GM12878 (cell line): ENCODE measurements at regions not wholly inside any gene's neighbourhood (a gene's known extent, or its start where the extent isn't known, plus 50 kb on each side); places are given as distances from the start of the nearest gene placed in this dataset.

Source experiments
- ATAC-seq: fragments of 200-7000 bp; cut with Tn5 transposase; 3 replicates; pipeline ENCODE4 v1.9.1; 2020; ENCODE audit warnings: mild to moderate bottlenecking, moderate library complexity
- BruUV-seq: library from RNA; stranded (reverse); fragments of 400-500 nt; replicated peaks from 2 replicates; lab custom pipeline; 2021; lab: Mats Ljungman, UMichigan
- CTCF ChIA-PET: fragments of 300-600 bp; sonication (Branson Sonifier 250); formaldehyde crosslinking; extraction: SDS; loops from one replicate; lab custom pipeline; 2021; ENCODE audit warnings: inconsistent platforms; lab: Yijun Ruan, JAX
- POLR2A ChIA-PET: fragments of 350-600 bp; formaldehyde crosslinking; extraction: SDS; loops from one replicate; lab custom pipeline; 2021; ENCODE audit warnings: inconsistent platforms; lab: Charles Lee
- RAD21 ChIA-PET: fragments of 300-600 bp; sonication (Branson Sonifier 250); formaldehyde crosslinking; loops from one replicate; lab custom pipeline; 2023; ENCODE audit warnings: antibody characterized with exemption; ENCODE audit not compliant: unreplicated experiment; lab: Charles Lee
- SMC1A ChIA-PET: fragments of 300-600 bp; sonication (Branson Sonifier 250); formaldehyde crosslinking; loops from one replicate; lab custom pipeline; 2023; ENCODE audit not compliant: unreplicated experiment, uncharacterized antibody; lab: Charles Lee
- DNase-seq: peaks from one replicate; pipeline ENCODE4 v3.0.0-alpha.2; 2011; ENCODE audit warnings: low read depth, low spot score
- FAIRE-seq: peaks from 3 replicates; lab custom pipeline; 2011; peaks lifted over from hg19 to GRCh38; lab: Jason Lieb, UNC
- H2AFZ ChIP-seq: 2 replicates; pipeline ENCODE4 v1.6.0; 2011; ENCODE audit warnings: low read depth, low read length, control low read depth; ENCODE audit not compliant: control insufficient read depth
- H3K27ac ChIP-seq: 2 replicates; pipeline ENCODE4 v1.5.1; 2011; ENCODE audit warnings: control low read depth; ENCODE audit not compliant: control insufficient read depth, insufficient read depth
- H3K27me3 ChIP-seq, 2 experiments: replicated peaks in 1 of 2; 2 replicates each; pipeline versions ENCODE4 v1.6.0 to v1.6.1; 2011; ENCODE audit warnings: low read length in 1 of 2; ENCODE audit not compliant: control insufficient read depth in 2 of 2, insufficient read depth in 2 of 2
- H3K36me3 ChIP-seq, 2 experiments: 2 replicates each; pipeline ENCODE4 v1.5.1; 2011; ENCODE audit warnings: low read length in 1 of 2; ENCODE audit not compliant: control insufficient read depth in 2 of 2, insufficient read depth in 2 of 2
- H3K4me1 ChIP-seq: 2 replicates; pipeline ENCODE4 v1.6.1; 2011; ENCODE audit warnings: mild to moderate bottlenecking, low read length, moderate library complexity, mixed read lengths; ENCODE audit not compliant: control insufficient read depth, insufficient read depth
- H3K4me2 ChIP-seq: 2 replicates; pipeline ENCODE4 v1.6.0; 2011; ENCODE audit warnings: control low read depth; ENCODE audit not compliant: control insufficient read depth, insufficient read depth
- H3K4me3 ChIP-seq: fragments of 200-600 bp; sonication (generic); 2 replicates; pipeline ENCODE4 v1.5.1; 2016
- H3K79me2 ChIP-seq: 2 replicates; pipeline ENCODE4 v1.6.0; 2011; ENCODE audit warnings: low read length; ENCODE audit not compliant: control insufficient read depth, insufficient read depth
- H3K9ac ChIP-seq: 2 replicates; pipeline ENCODE4 v1.8.0; 2011; ENCODE audit warnings: low read length, control low read depth, mixed read lengths; ENCODE audit not compliant: control insufficient read depth, insufficient read depth
- H3K9me3 ChIP-seq: replicated peaks from 3 replicates; pipeline ENCODE4 v1.5.1; 2011; ENCODE audit warnings: mild to moderate bottlenecking, low read length; ENCODE audit not compliant: control insufficient read depth, insufficient read depth
- H4K20me1 ChIP-seq: 2 replicates; pipeline ENCODE4 v1.6.0; 2011; ENCODE audit not compliant: control insufficient read depth, insufficient read depth
- DPF2 ChIP-seq: fragments of 450-650 bp; IDR thresholded peaks from 2 replicates; pipeline ENCODE4 v1.6.1; 2017; ENCODE audit warnings: mild to moderate bottlenecking
- EGR1 ChIP-seq, 2 experiments: IDR thresholded peaks; 1 replicate in 1 of 2; 2 replicates in 1 of 2; pipeline ENCODE4 v1.6.1; 2011 to 2012; ENCODE audit warnings: low read depth in 2 of 2, low read length in 2 of 2, borderline replicate concordance in 1 of 2, mild to moderate bottlenecking in 1 of 2, moderate library complexity in 1 of 2
- EZH2 ChIP-seq: IDR thresholded peaks from 2 replicates; pipeline ENCODE4 v1.6.1; 2012; ENCODE audit warnings: low read depth, mild to moderate bottlenecking, control low read depth, inconsistent platforms, low read length, borderline replicate concordance; ENCODE audit not compliant: control insufficient read depth
- HCFC1 ChIP-seq: fragments of 150-350 bp; IDR thresholded peaks from 2 replicates; pipeline ENCODE4 v1.6.1; 2014; ENCODE audit warnings: low read length
- KDM1A ChIP-seq: fragments of 200-600 bp; sonication (generic); IDR thresholded peaks from 2 replicates; pipeline ENCODE4 v1.6.1; 2016; ENCODE audit warnings: borderline replicate concordance
- MTA3 ChIP-seq: IDR thresholded peaks from 2 replicates; pipeline ENCODE4 v1.6.1; 2012; ENCODE audit warnings: low read length, inconsistent platforms, borderline replicate concordance
- MYB ChIP-seq: fragments of 150-350 bp; IDR thresholded peaks from 2 replicates; pipeline ENCODE4 v1.6.1; 2014; ENCODE audit warnings: mild to moderate bottlenecking, low read depth, low read length, borderline replicate concordance
- NBN ChIP-seq: fragments of 450-650 bp; IDR thresholded peaks from 2 replicates; pipeline ENCODE4 v1.6.1; 2016
- NFXL1 ChIP-seq: fragments of 450-650 bp; IDR thresholded peaks from 2 replicates; pipeline ENCODE4 v1.6.1; 2017; ENCODE audit warnings: antibody characterized with exemption, mild to moderate bottlenecking, borderline replicate concordance
- NFYB ChIP-seq: IDR thresholded peaks from 2 replicates; pipeline ENCODE4 v1.6.1; 2011; ENCODE audit warnings: low read depth, mild to moderate bottlenecking, low read length, improper control_type of control experiment, moderate library complexity; ENCODE audit not compliant: insufficient read depth
- TAF1 ChIP-seq: IDR thresholded peaks from 2 replicates; pipeline ENCODE4 v1.6.1; 2011; ENCODE audit warnings: mild to moderate bottlenecking, low read depth, low read length, borderline replicate concordance
- TCF12 ChIP-seq: IDR thresholded peaks from 2 replicates; pipeline ENCODE4 v1.6.1; 2011; ENCODE audit warnings: low read depth, mild to moderate bottlenecking, low read length
- ZBED1 ChIP-seq: IDR thresholded peaks from 2 replicates; pipeline ENCODE4 v1.6.1; 2016; ENCODE audit warnings: borderline replicate concordance
- WGBS: methylation state at CpG from one replicate; pipeline ENCODE4 v1.1.6; 2016; ENCODE audit warnings: low lambda C conversion rate; ENCODE audit not compliant: insufficient replicate concordance, insufficient coverage; ENCODE audit errors: missing lambda C conversion rate; 5-methylcytosine and 5-hydroxymethylcytosine counted together
- in situ Hi-C: fragments of 300-500 bp; cut with MboI; formaldehyde crosslinking; loops from 9 replicates; pipeline ENCODE4 v1.14.3; 2018; ENCODE audit warnings: mixed read lengths
- intact Hi-C: fragments of 100-400 bp; cut with micrococcal nuclease; formaldehyde crosslinking; loops from one replicate; pipeline ENCODE4 v1.14.2; 2022; ENCODE audit not compliant: unreplicated experiment
- TF ChIP-seq, protein P1 (sequence below): fragments of 450-650 bp; conservative IDR thresholded peaks from 2 replicates; pipeline ENCODE4 v1.6.1; 2017; ENCODE audit warnings: mild to moderate bottlenecking, moderate library complexity
- TF ChIP-seq, protein P2 (sequence below): fragments of 450-650 bp; IDR thresholded peaks from 2 replicates; pipeline ENCODE4 v1.6.1; 2016; ENCODE audit warnings: mild to moderate bottlenecking, moderate library complexity, borderline replicate concordance
- TF ChIP-seq, protein P3 (sequence below): fragments of 450-650 bp; IDR thresholded peaks from 2 replicates; pipeline ENCODE4 v1.6.1; 2017; ENCODE audit warnings: mild to moderate bottlenecking, moderate library complexity

GRCh38 chr1:208432346-208432745, 188.2 kb upstream of the PLXNA2 start:
- SMC1A ChIA-PET, result interaction anchor here (0.9 kb wide), 1 partner anchor 565 kb away, joined by 3 read pairs; no protein-coding TSS in a partner anchor
- CTCF ChIA-PET, result no interaction called here
- RAD21 ChIA-PET, result no interaction called here
- no peaks in the 10 kb centered on the region for H3K27me3 ChIP-seq
- no peaks in the 10 kb centered on the region for H3K4me1 ChIP-seq
- intact Hi-C loops (no loop called here), in situ Hi-C loops (no loop called here)
- ATAC-seq (no peak), DNase-seq (no peak), FAIRE-seq (no peak)
- H3K79me2 ChIP-seq, result no peaks in the 10 kb centered on the region
- H4K20me1 ChIP-seq, result no peaks in the 10 kb centered on the region
- H3K27ac ChIP-seq, result no peak overlapping the region
- BruUV-seq, result no TSS peak
- H2AFZ ChIP-seq, result no peak overlapping the region
- H3K4me3 ChIP-seq, result no peak overlapping the region
- no peaks in the 10 kb centered on the region for H3K9me3 ChIP-seq
- H3K36me3 ChIP-seq, result no peaks in the 10 kb centered on the region
- POLR2A ChIA-PET, result no interaction called here
- H3K9ac ChIP-seq, result no peak overlapping the region
- WGBS, result 3% methylated on average over 2 of the region's 2 CpGs
- no peak overlapping the region for H3K4me2 ChIP-seq
- TF ChIP-seq TAF1 (no peak), NBN (no peak), MYB (no peak), KDM1A (no peak), NFYB (no peak), TCF12 (no peak), ZBED1 (no peak), EZH2 (no peak), NFXL1 (no peak), MTA3 (no peak), DPF2 (no peak), EGR1 (IDR thresholded peaks at IDR 0.05; ENCODE audit: borderline replicate concordance in 1 of 2, low read depth in 2 of 2, low read length in 2 of 2) (no peak), HCFC1 (no peak)
- TF ChIP-seq, protein P1, sequence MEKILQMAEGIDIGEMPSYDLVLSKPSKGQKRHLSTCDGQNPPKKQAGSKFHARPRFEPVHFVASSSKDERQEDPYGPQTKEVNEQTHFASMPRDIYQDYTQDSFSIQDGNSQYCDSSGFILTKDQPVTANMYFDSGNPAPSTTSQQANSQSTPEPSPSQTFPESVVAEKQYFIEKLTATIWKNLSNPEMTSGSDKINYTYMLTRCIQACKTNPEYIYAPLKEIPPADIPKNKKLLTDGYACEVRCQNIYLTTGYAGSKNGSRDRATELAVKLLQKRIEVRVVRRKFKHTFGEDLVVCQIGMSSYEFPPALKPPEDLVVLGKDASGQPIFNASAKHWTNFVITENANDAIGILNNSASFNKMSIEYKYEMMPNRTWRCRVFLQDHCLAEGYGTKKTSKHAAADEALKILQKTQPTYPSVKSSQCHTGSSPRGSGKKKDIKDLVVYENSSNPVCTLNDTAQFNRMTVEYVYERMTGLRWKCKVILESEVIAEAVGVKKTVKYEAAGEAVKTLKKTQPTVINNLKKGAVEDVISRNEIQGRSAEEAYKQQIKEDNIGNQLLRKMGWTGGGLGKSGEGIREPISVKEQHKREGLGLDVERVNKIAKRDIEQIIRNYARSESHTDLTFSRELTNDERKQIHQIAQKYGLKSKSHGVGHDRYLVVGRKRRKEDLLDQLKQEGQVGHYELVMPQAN, result no peak
- TF ChIP-seq, protein P2, sequence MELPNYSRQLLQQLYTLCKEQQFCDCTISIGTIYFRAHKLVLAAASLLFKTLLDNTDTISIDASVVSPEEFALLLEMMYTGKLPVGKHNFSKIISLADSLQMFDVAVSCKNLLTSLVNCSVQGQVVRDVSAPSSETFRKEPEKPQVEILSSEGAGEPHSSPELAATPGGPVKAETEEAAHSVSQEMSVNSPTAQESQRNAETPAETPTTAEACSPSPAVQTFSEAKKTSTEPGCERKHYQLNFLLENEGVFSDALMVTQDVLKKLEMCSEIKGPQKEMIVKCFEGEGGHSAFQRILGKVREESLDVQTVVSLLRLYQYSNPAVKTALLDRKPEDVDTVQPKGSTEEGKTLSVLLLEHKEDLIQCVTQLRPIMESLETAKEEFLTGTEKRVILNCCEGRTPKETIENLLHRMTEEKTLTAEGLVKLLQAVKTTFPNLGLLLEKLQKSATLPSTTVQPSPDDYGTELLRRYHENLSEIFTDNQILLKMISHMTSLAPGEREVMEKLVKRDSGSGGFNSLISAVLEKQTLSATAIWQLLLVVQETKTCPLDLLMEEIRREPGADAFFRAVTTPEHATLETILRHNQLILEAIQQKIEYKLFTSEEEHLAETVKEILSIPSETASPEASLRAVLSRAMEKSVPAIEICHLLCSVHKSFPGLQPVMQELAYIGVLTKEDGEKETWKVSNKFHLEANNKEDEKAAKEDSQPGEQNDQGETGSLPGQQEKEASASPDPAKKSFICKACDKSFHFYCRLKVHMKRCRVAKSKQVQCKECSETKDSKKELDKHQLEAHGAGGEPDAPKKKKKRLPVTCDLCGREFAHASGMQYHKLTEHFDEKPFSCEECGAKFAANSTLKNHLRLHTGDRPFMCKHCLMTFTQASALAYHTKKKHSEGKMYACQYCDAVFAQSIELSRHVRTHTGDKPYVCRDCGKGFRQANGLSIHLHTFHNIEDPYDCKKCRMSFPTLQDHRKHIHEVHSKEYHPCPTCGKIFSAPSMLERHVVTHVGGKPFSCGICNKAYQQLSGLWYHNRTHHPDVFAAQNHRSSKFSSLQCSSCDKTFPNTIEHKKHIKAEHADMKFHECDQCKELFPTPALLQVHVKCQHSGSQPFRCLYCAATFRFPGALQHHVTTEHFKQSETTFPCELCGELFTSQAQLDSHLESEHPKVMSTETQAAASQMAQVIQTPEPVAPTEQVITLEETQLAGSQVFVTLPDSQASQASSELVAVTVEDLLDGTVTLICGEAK, result no peak
- TF ChIP-seq, protein P3, sequence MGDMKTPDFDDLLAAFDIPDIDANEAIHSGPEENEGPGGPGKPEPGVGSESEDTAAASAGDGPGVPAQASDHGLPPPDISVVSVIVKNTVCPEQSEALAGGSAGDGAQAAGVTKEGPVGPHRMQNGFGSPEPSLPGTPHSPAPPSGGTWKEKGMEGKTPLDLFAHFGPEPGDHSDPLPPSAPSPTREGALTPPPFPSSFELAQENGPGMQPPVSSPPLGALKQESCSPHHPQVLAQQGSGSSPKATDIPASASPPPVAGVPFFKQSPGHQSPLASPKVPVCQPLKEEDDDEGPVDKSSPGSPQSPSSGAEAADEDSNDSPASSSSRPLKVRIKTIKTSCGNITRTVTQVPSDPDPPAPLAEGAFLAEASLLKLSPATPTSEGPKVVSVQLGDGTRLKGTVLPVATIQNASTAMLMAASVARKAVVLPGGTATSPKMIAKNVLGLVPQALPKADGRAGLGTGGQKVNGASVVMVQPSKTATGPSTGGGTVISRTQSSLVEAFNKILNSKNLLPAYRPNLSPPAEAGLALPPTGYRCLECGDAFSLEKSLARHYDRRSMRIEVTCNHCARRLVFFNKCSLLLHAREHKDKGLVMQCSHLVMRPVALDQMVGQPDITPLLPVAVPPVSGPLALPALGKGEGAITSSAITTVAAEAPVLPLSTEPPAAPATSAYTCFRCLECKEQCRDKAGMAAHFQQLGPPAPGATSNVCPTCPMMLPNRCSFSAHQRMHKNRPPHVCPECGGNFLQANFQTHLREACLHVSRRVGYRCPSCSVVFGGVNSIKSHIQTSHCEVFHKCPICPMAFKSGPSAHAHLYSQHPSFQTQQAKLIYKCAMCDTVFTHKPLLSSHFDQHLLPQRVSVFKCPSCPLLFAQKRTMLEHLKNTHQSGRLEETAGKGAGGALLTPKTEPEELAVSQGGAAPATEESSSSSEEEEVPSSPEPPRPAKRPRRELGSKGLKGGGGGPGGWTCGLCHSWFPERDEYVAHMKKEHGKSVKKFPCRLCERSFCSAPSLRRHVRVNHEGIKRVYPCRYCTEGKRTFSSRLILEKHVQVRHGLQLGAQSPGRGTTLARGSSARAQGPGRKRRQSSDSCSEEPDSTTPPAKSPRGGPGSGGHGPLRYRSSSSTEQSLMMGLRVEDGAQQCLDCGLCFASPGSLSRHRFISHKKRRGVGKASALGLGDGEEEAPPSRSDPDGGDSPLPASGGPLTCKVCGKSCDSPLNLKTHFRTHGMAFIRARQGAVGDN, result no peak
